SK-N-MC (cell line): ENCODE measurements at regions not wholly inside any gene's neighbourhood (a gene's known extent, or its start where the extent isn't known, plus 50 kb on each side); places are given as distances from the start of the nearest gene placed in this dataset.

Source experiments
- EZH2 ChIP-seq: fragments of 200-600 bp; sonication (generic); IDR thresholded peaks from one replicate; pipeline ENCODE4 v1.6.1; 2017; ENCODE audit warnings: antibody characterized with exemption
- FOXP2 ChIP-seq: optimal IDR thresholded peaks from 2 replicates; pipeline ENCODE3; 2011; ENCODE audit warnings: mild to moderate bottlenecking, moderate library complexity; ENCODE audit not compliant: insufficient read depth; ENCODE audit errors: extremely low read length, control extremely low read depth
- POLR2AphosphoS5 ChIP-seq: IDR thresholded peaks from 2 replicates; pipeline ENCODE4 v1.6.1; 2012; ENCODE audit warnings: mild to moderate bottlenecking, low read depth, low read length, borderline replicate concordance

DNA sequence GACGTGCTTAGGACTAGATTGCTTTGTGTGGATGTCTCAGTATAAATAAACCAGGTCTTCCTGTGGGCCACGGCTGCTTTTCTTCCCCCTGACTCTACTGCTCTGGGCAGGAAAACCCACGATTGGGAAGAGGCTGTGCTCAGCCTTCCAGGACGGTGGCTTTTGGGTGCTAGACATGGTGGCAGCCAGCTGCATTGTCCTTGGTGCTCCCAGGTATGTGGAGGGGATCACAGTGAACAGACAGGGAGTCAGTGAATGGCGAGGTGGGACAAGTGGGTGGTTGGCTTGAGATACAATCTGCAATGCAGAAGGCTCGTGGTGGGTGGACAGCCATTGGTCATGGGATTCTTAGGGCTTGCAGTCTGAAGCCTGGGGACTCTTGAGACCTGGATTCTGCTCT is 366.3 kb downstream of the AACS start:
- TF ChIP-seq EZH2 (no peak), POLR2AphosphoS5 (no peak), FOXP2 (no peak)
